ENCODE measurements at regions not wholly inside any gene's neighbourhood (a gene's known extent, or its start where the extent isn't known, plus 50 kb on each side); places are given as distances from the start of the nearest gene placed in this dataset.

DNA sequence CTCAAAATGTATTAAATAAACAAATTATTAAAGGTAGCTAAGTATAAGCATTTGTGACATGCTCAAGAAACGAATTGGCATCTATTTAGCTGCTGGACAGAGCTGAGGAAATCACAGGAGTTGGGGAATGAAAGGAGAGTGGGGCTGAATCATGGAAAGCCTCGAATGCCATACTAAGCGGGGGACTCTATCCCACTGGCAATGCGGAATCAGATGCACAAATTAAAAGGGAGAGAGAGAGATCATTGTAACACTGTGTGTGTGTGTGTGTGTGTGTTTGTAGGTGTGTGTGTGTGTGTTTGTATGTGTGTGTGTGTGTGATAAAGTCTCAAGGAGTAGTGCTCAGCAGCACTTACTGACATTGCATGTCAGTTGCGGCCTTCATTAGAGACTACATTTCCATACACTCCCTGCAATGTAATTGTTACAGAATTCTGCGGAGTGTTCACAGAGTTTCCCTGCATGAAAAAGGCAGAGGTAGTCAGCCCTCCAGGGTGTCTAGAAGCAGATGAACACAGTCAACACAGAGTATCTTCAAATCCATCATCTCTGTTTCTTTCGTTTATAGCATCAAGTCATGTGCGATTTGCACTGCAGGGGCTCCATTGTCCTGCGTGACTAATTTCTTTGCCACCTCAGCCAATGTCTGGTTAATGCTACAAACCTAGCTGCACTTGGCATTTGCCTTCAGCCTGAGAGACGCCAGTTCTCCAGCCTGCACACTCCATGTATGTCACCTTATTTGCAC is 111.7 kb upstream of the CYRIA start:
- Histone ChIP-seq H3K9ac (ENCODE audit: low read length) (no peak overlapping the region), H3F3A (ENCODE audit: insufficient read depth, low read length) (no peaks in the 10 kb centered on the region), H3K27me3 (replicated peaks; ENCODE audit: insufficient read depth, low read length) (no peaks in the 10 kb centered on the region), H2AFZ (ENCODE audit: low read length) (no peak overlapping the region), H3K36me3 (replicated peaks; ENCODE audit: insufficient read depth, low read length) (no peaks in the 10 kb centered on the region), H3K79me2 (ENCODE audit: low read length) (no peaks in the 10 kb centered on the region), H3K4me3 (ENCODE audit: low read length) (no peak overlapping the region), H3K27ac (ENCODE audit: low read length) (no peak overlapping the region), H4K20me1 (ENCODE audit: insufficient read depth, low read length) (no peaks in the 10 kb centered on the region), H3K4me1 (ENCODE audit: low read length) (no peaks in the 10 kb centered on the region), H3K9me3 (replicated peaks; ENCODE audit: insufficient read depth, low read length) (no peaks in the 10 kb centered on the region), H3K9me2 (replicated peaks; ENCODE audit: insufficient read depth, low read length) (no peaks in the 10 kb centered on the region), H3K4me2 (ENCODE audit: low read depth, low read length) (no peak overlapping the region)
- TF ChIP-seq EZH2phosphoT487 (IDR thresholded peaks at IDR 0.05; ENCODE audit: low read length) = no peak
- no peak for TF ChIP-seq EZH2 (optimal IDR thresholded peaks at IDR 0.05; ENCODE audit: low read depth, low read length)
- TF ChIP-seq, protein P1, sequence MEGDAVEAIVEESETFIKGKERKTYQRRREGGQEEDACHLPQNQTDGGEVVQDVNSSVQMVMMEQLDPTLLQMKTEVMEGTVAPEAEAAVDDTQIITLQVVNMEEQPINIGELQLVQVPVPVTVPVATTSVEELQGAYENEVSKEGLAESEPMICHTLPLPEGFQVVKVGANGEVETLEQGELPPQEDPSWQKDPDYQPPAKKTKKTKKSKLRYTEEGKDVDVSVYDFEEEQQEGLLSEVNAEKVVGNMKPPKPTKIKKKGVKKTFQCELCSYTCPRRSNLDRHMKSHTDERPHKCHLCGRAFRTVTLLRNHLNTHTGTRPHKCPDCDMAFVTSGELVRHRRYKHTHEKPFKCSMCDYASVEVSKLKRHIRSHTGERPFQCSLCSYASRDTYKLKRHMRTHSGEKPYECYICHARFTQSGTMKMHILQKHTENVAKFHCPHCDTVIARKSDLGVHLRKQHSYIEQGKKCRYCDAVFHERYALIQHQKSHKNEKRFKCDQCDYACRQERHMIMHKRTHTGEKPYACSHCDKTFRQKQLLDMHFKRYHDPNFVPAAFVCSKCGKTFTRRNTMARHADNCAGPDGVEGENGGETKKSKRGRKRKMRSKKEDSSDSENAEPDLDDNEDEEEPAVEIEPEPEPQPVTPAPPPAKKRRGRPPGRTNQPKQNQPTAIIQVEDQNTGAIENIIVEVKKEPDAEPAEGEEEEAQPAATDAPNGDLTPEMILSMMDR (IDR thresholded peaks at IDR 0.05; ENCODE audit: low read length) = no peak
- no peak for DNase-seq

DNA sequence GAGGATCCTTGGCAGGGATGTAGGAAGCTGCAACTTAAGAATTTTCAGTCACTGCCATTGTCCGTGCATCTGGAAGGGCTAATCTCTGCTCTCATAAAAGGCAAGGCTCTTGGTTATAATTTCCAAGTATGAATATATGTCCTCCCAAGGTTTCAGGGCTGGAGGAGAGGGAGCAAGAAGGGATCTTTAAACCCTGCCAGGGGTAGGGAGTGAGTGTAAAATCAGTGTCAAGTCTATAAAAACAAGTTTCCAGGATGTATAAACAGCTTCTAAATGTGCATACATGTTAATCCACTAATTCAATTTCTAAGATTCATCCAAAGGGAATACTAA is 110.2 kb upstream of the CYRIA start:
- Histone ChIP-seq H3K4me2 (ENCODE audit: low read depth, low read length) (no peak overlapping the region), H4K20me1 (ENCODE audit: insufficient read depth, low read length) (no peaks in the 10 kb centered on the region), H2AFZ (ENCODE audit: low read length) (no peak overlapping the region), H3K9me3 (replicated peaks; ENCODE audit: insufficient read depth, low read length) (no peaks in the 10 kb centered on the region), H3K79me2 (ENCODE audit: low read length) (no peaks in the 10 kb centered on the region), H3K27me3 (replicated peaks; ENCODE audit: insufficient read depth, low read length) (no peaks in the 10 kb centered on the region), H3K9ac (ENCODE audit: low read length) (no peak overlapping the region), H3K4me1 (ENCODE audit: low read length) (no peaks in the 10 kb centered on the region), H3K27ac (ENCODE audit: low read length) (no peak overlapping the region), H3K9me2 (replicated peaks; ENCODE audit: insufficient read depth, low read length) (no peaks in the 10 kb centered on the region), H3F3A (ENCODE audit: insufficient read depth, low read length) (no peaks in the 10 kb centered on the region), H3K36me3 (replicated peaks; ENCODE audit: insufficient read depth, low read length) (no peaks in the 10 kb centered on the region), H3K4me3 (ENCODE audit: low read length) (no peak overlapping the region)
- TF ChIP-seq, protein P1 (IDR thresholded peaks at IDR 0.05; ENCODE audit: low read length) = no peak
- TF ChIP-seq EZH2phosphoT487 (IDR thresholded peaks at IDR 0.05; ENCODE audit: low read length) (no peak), EZH2 (optimal IDR thresholded peaks at IDR 0.05; ENCODE audit: low read depth, low read length) (no peak)
- DNase-seq = no peak

DNA sequence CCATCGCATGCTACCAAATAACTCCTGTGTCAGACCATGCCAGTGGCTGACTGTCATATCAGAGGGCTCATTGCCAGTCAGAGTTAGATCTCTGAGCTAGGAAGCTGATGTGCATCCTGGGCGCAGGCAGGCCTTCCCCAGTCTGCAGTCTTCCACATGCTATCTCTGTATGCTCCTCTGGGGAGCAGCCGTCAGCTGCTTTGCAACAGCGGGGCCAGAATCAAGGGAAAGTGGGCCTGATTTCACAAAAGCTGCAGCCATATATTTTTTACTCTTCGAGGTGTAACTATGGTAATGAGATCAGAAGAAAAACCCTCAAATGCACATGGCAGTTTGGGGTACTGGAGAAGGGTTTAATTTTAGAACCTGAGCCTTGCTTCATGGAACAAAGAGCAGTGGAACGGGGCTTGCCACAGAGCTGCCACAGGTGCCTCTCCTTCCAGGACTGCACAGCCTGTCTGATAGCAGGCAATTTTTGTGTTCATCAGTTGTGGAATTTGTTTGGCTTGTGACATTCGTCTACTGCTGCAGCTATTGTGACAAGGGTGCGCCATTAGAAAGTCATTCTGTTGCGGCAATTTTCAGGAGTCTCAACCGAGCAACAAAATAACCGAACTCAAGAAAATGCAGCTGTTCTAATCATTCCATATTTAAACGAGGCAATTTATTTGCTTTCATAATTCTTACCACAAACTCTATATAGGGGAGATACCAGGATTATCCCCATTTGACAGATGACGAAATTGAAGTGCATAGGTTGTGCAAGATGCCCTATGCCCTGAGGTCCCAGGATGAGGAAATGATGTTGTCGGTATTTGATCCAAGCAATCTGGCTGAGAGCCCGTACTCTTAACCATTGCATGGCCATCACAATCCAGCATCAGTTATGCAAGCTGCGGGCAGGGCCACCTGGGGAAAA is 109.6 kb upstream of the CYRIA start:
- H3K36me3 ChIP-seq (replicated peaks; ENCODE audit: insufficient read depth, low read length) = no peaks in the 10 kb centered on the region
- no peak for DNase-seq
- no peaks in the 10 kb centered on the region for H3K9me3 ChIP-seq (replicated peaks; ENCODE audit: insufficient read depth, low read length)
- H3K4me2 ChIP-seq (ENCODE audit: low read depth, low read length) = no peak overlapping the region
- H4K20me1 ChIP-seq (ENCODE audit: insufficient read depth, low read length) = no peaks in the 10 kb centered on the region
- H3K27ac ChIP-seq (ENCODE audit: low read length) = no peak overlapping the region
- no peaks in the 10 kb centered on the region for H3F3A ChIP-seq (ENCODE audit: insufficient read depth, low read length)
- no peaks in the 10 kb centered on the region for H3K9me2 ChIP-seq (replicated peaks; ENCODE audit: insufficient read depth, low read length)
- H3K79me2 ChIP-seq (ENCODE audit: low read length) = no peaks in the 10 kb centered on the region
- H3K4me1 ChIP-seq (ENCODE audit: low read length) = no peaks in the 10 kb centered on the region
- no peak overlapping the region for H3K9ac ChIP-seq (ENCODE audit: low read length)
- no peak for TF ChIP-seq EZH2phosphoT487 (IDR thresholded peaks at IDR 0.05; ENCODE audit: low read length)
- TF ChIP-seq EZH2 (optimal IDR thresholded peaks at IDR 0.05; ENCODE audit: low read depth, low read length) = no peak
- TF ChIP-seq, protein P1 (IDR thresholded peaks at IDR 0.05; ENCODE audit: low read length) = no peak
- H3K27me3 ChIP-seq (replicated peaks; ENCODE audit: insufficient read depth, low read length) = no peaks in the 10 kb centered on the region
- H3K4me3 ChIP-seq (ENCODE audit: low read length) = no peak overlapping the region
- no peak overlapping the region for H2AFZ ChIP-seq (ENCODE audit: low read length)
